ENCODE measurements at regions not wholly inside any gene's neighbourhood (a gene's known extent, or its start where the extent isn't known, plus 50 kb on each side); places are given as distances from the start of the nearest gene placed in this dataset.
A peak's percentile ranks its signal among the peaks of the same experiment; 100 is the strongest.

- no peak overlapping the region for H3K27ac Mint-ChIP-seq
- H3K27me3 Mint-ChIP-seq (ENCODE audit: low read depth in 3 of 3) = peaks cover 0 to 8% (median 3%) of the 10 kb centered on the region in 3 donors
- H3K4me3 Mint-ChIP-seq = no peak overlapping the region
- H3K4me1 Mint-ChIP-seq = no peaks in the 10 kb centered on the region
- no peaks in the 10 kb centered on the region for H3K36me3 Mint-ChIP-seq
- peaks cover 0 to 3% (median 0%) of the 10 kb centered on the region in 6 donors for H3K9me3 Mint-ChIP-seq
- no peak for DNase-seq
Observed at GRCh38 chr19:28019901-28020300, 1193.0 kb downstream of the UQCRFS1 start.

GRCh38 chr19:28019371-28019770, 1193.6 kb downstream of the UQCRFS1 start:
- no peaks in the 10 kb centered on the region for H3K36me3 Mint-ChIP-seq
- peaks cover 0 to 8% (median 3%) of the 10 kb centered on the region in 3 donors for H3K27me3 Mint-ChIP-seq (ENCODE audit: low read depth in 3 of 3)
- H3K4me3 Mint-ChIP-seq = no peak overlapping the region
- no peaks in the 10 kb centered on the region for H3K4me1 Mint-ChIP-seq
- no peak for DNase-seq
- H3K27ac Mint-ChIP-seq = no peak overlapping the region
- H3K9me3 Mint-ChIP-seq = peaks cover 0 to 3% (median 0%) of the 10 kb centered on the region in 6 donors

GRCh38 chr19:28018499-28018898, 1194.5 kb downstream of the UQCRFS1 start:
- no peaks in the 10 kb centered on the region for H3K36me3 Mint-ChIP-seq
- DNase-seq = no peak
- H3K27me3 Mint-ChIP-seq (ENCODE audit: low read depth in 3 of 3) = peaks cover 0 to 8% (median 3%) of the 10 kb centered on the region in 3 donors
- peaks cover 0 to 3% (median 0%) of the 10 kb centered on the region in 6 donors for H3K9me3 Mint-ChIP-seq
- H3K4me1 Mint-ChIP-seq = no peaks in the 10 kb centered on the region
- no peak overlapping the region for H3K4me3 Mint-ChIP-seq
- H3K27ac Mint-ChIP-seq = no peak overlapping the region

DNA sequence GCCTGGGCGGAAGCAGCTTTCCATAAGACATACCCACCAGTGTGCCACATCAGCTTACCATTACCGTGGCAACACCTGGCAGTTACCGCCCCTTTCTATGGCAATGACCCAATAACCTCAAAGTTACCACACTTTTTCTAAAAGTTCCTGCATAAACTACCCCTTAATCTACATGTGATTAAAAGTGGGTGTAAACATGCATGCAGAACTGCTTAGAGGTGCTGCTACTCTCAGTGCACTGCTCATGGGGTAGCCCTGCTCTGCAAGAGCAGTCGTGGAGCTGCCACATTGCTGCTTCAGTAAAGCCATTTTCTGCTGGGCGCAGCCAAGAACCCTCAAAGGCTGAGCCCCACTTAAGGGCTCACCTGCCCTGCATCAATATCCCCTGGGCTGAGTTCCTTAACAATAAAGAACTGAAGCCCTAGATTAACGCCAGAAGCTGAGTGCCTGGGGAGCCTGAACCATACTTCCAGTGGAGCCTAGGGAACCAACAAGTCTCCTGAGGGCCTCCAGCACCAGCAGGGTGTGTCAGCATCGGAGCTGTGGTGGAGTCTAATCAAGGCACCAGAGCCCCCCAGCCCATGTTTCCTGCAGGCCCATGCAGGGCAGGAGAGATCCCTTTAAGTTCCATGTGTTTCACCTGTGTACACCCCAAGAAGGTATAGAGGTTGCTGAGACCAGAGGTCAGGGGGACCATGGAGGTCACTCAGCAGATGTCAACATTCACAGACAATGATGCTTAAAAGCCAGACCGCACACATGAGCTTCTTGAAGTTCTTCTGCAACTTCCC, 1198.1 kb downstream of the UQCRFS1 start:
- peaks cover 0 to 5% (median 2%) of the 10 kb centered on the region in 3 donors for H3K27me3 Mint-ChIP-seq (ENCODE audit: low read depth in 3 of 3)

GRCh38 chr19:28012361-28012760, 1200.6 kb downstream of the UQCRFS1 start:
- H3K27ac Mint-ChIP-seq = no peak overlapping the region
- no peaks in the 10 kb centered on the region for H3K4me1 Mint-ChIP-seq

More for the DNA sequence above, 1198.1 kb downstream of the UQCRFS1 start:
- peaks cover 0 to 3% (median 0%) of the 10 kb centered on the region in 6 donors for H3K9me3 Mint-ChIP-seq
- H3K27ac Mint-ChIP-seq = no peak overlapping the region
- H3K4me3 Mint-ChIP-seq = no peak overlapping the region
- no peak for DNase-seq
- H3K4me1 Mint-ChIP-seq = no peaks in the 10 kb centered on the region
- no peaks in the 10 kb centered on the region for H3K36me3 Mint-ChIP-seq

DNA sequence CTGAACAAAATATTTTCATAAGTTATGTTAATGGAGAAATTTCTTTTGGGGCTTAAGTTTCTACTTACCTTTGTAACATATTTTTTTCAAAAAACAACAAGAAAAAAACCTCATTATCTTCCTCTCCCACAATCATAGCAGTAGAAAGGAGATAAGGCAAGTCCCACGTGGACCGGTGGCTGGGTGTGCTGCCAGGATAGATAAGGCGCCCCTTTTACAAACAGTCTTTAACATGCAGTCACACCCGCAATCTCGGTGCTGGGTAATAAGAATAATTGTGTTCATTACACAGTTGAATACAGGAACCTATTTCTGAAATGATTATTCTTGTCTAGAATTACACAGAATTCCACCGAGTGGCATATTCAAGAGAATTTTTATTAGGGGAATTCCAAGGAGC, 1202.3 kb downstream of the UQCRFS1 start:
- Mint-ChIP-seq H3K9me3 (peaks cover 0 to 2% (median 0%) of the 10 kb centered on the region in 6 donors), H3K27me3 (ENCODE audit: low read depth in 3 of 3) (peaks cover 0 to 8% (median 0%) of the 10 kb centered on the region in 3 donors), H3K36me3 (no peaks in the 10 kb centered on the region), H3K4me1 (no peaks in the 10 kb centered on the region), H3K27ac (no peak overlapping the region), H3K4me3 (no peak overlapping the region)
- DNase-seq = no peak

More at GRCh38 chr19:28012361-28012760, 1200.6 kb downstream of the UQCRFS1 start:
- no peak overlapping the region for H3K4me3 Mint-ChIP-seq
- DNase-seq = no peak
- H3K9me3 Mint-ChIP-seq = peaks cover 0 to 3% (median 0%) of the 10 kb centered on the region in 6 donors
- H3K27me3 Mint-ChIP-seq (ENCODE audit: low read depth in 3 of 3) = peaks cover 0 to 8% (median 0%) of the 10 kb centered on the region in 3 donors
- no peaks in the 10 kb centered on the region for H3K36me3 Mint-ChIP-seq

- Mint-ChIP-seq H3K27ac (no peak overlapping the region), H3K4me1 (no peaks in the 10 kb centered on the region), H3K27me3 (ENCODE audit: low read depth in 3 of 3) (peaks cover 0 to 6% (median 0%) of the 10 kb centered on the region in 3 donors), H3K4me3 (no peak overlapping the region), H3K36me3 (no peaks in the 10 kb centered on the region), H3K9me3 (peaks cover 0 to 2% (median 0%) of the 10 kb centered on the region in 6 donors)
- DNase-seq = no peak
Observed at GRCh38 chr19:28009696-28010095, 1203.3 kb downstream of the UQCRFS1 start.

DNA sequence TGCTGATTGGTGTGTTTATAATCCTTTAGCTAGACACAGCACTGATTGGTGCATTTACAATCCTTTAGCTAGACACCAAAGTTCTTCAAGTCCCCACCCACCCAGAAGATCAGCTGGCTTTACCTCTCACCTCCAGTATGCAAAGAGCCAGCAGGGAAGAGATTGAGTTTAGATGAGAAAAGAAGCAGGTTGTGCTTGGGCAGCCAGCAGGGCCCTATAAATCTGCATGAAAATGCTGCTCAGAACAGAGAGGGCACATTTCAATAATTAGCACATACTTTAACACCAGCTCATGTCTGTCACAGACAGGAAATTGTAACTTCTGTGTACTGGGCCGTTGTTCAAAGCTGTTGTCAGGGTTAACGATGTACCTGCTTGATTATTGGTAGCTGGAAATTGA, 1204.3 kb downstream of the UQCRFS1 start:
- DNase-seq = no peak
- Mint-ChIP-seq H3K27me3 (ENCODE audit: low read depth in 3 of 3) (peaks cover 0 to 6% (median 0%) of the 10 kb centered on the region in 3 donors), H3K36me3 (no peaks in the 10 kb centered on the region), H3K9me3 (peaks cover 0 to 2% (median 0%) of the 10 kb centered on the region in 6 donors), H3K27ac (no peak overlapping the region), H3K4me1 (no peaks in the 10 kb centered on the region), H3K4me3 (no peak overlapping the region)

- H3K27me3 Mint-ChIP-seq (ENCODE audit: low read depth in 3 of 3) = peaks cover 0 to 3% (median 2%) of the 10 kb centered on the region in 3 donors
Observed at GRCh38 chr19:28003543-28003942, 1209.4 kb downstream of the UQCRFS1 start.

GRCh38 chr19:27997069-27997468, 1215.9 kb downstream of the UQCRFS1 start:
- Mint-ChIP-seq H3K4me1 (no peaks in the 10 kb centered on the region), H3K9me3 (peaks cover 0 to 9% (median 1%) of the 10 kb centered on the region in 6 donors), H3K36me3 (peaks cover 0 to 4% (median 0%) of the 10 kb centered on the region in 3 donors), H3K4me3 (no peak overlapping the region), H3K27ac (no peak overlapping the region), H3K27me3 (ENCODE audit: low read depth in 3 of 3) (peaks cover 0 to 5% (median 4%) of the 10 kb centered on the region in 3 donors)
- no peak for DNase-seq

More at GRCh38 chr19:28003543-28003942, 1209.4 kb downstream of the UQCRFS1 start:
- Mint-ChIP-seq H3K9me3 (peaks cover 0 to 9% (median under 1%) of the 10 kb centered on the region in 6 donors), H3K4me1 (no peaks in the 10 kb centered on the region), H3K4me3 (no peak overlapping the region), H3K27ac (no peak overlapping the region), H3K36me3 (peaks cover 0 to 4% (median 0%) of the 10 kb centered on the region in 3 donors)
- no peak for DNase-seq

DNA sequence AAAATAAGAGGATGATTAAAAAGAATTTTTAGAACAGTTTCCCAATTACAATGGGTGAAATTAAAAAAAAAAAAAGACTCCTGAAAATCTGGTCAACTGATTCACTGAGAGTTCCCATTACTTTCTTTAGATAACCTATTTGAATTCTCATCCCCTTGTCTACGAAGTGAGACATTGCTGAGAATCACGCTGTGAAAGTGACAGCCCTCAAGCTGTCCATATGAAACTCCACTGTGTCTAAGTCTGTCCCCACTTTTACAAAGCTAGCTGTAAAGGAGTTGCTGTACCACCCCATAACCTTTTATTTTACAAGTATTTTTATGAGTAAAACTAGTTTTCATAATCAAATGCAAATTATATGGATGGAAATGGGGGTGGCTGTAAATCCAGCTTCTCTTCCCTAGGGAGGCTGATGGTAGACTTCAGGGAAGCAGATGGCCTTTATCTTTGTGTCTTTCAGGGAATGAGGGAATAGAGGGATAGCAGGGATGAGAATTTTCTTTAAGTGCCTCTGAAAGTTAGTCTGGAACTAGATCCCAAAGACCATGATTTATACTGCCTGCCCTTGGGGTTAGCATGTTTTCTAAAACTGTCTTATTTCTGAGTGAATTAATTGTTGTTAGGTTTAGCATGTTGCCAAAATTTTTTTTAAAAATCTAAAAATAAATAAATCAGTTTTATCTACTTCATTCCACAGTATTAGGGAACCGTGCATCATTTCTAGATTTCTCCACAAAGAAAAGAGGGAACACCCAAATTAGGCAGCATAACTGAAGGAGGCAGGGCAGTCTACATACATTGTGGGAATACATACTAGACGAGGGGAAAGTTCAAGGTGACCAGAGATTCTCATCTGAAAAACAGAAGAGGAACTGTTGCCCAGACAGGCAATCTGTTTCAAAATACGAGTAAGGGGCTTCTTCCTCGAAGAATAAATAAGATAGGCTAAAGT, 1219.1 kb downstream of the UQCRFS1 start:
- Mint-ChIP-seq H3K4me1 (no peaks in the 10 kb centered on the region), H3K4me3 (no peak overlapping the region), H3K27ac (peak overlapping the region in 1 of 6 donors; percentile 37), H3K9me3 (peaks cover 0 to 2% (median under 1%) of the 10 kb centered on the region in 6 donors), H3K36me3 (no peaks in the 10 kb centered on the region), H3K27me3 (ENCODE audit: low read depth in 3 of 3) (peaks cover 4 to 5% (median 4%) of the 10 kb centered on the region in 3 donors)
- DNase-seq = no peak

GRCh38 chr19:27986299-27986698, 1226.7 kb downstream of the UQCRFS1 start:
- Mint-ChIP-seq H3K36me3 (no peaks in the 10 kb centered on the region), H3K9me3 (no peaks in the 10 kb centered on the region), H3K27ac (no peak overlapping the region), H3K4me3 (no peak overlapping the region), H3K27me3 (ENCODE audit: low read depth in 3 of 3) (peaks cover 4 to 9% (median 5%) of the 10 kb centered on the region in 3 donors), H3K4me1 (no peaks in the 10 kb centered on the region)
- no peak for DNase-seq

GRCh38 chr19:27975419-27976005, 1237.4 kb downstream of the UQCRFS1 start:
- H3K4me3 Mint-ChIP-seq = no peak overlapping the region
- peaks cover 2 to 6% (median 3%) of the 10 kb centered on the region in 3 donors for H3K27me3 Mint-ChIP-seq (ENCODE audit: low read depth in 3 of 3)
- no peaks in the 10 kb centered on the region for H3K9me3 Mint-ChIP-seq
- no peaks in the 10 kb centered on the region for H3K36me3 Mint-ChIP-seq
- H3K4me1 Mint-ChIP-seq = no peaks in the 10 kb centered on the region
- H3K27ac Mint-ChIP-seq = no peak overlapping the region
- DNase-seq = no peak

Data from immature natural killer cell (primary cell).